ENCODE measurements at regions not wholly inside any gene's neighbourhood (a gene's known extent, or its start where the extent isn't known, plus 50 kb on each side); places are given as distances from the start of the nearest gene placed in this dataset.
"Not testable (repeated sequence)": the region's sequence is repeated elsewhere in the genome, so short reads cannot be mapped to it uniquely, and the experiment has no call there.

- Histone ChIP-seq H3K9me3 (ENCODE audit: low read length) (no peaks in the 10 kb centered on the region), H2AFZ (ENCODE audit: low read depth, low read length) (no peak overlapping the region)
Measured at GRCh38 chr6:67908379-67908778, 726.7 kb upstream of the ADGRB3 start.

GRCh38 chr6:67904735-67905134 lies 730.3 kb upstream of the ADGRB3 start:
- H3K27me3 ChIP-seq (ENCODE audit: insufficient read depth, low read length); H2AFZ ChIP-seq (ENCODE audit: low read depth, low read length); H3K4me3 ChIP-seq (ENCODE audit: low read length); H3K9me3 ChIP-seq (ENCODE audit: low read length); H3K36me3 ChIP-seq (ENCODE audit: insufficient read depth, low read length); H3K4me1 ChIP-seq (ENCODE audit: insufficient read depth, low read length): not testable (repeated sequence)

More at GRCh38 chr6:67908379-67908778, 726.7 kb upstream of the ADGRB3 start:
- no peaks in the 10 kb centered on the region for H3K36me3 ChIP-seq (ENCODE audit: insufficient read depth, low read length)
- no peaks in the 10 kb centered on the region for H3K27me3 ChIP-seq (ENCODE audit: insufficient read depth, low read length)
- H3K4me1 ChIP-seq (ENCODE audit: insufficient read depth, low read length) = no peaks in the 10 kb centered on the region
- no peak overlapping the region for H3K4me3 ChIP-seq (ENCODE audit: low read length)

GRCh38 chr6:67898875-67899274 lies 736.2 kb upstream of the ADGRB3 start:
- Histone ChIP-seq H3K4me1 (ENCODE audit: insufficient read depth, low read length) (no peaks in the 10 kb centered on the region), H3K27me3 (ENCODE audit: insufficient read depth, low read length) (no peaks in the 10 kb centered on the region), H3K4me3 (ENCODE audit: low read length) (no peak overlapping the region), H3K36me3 (ENCODE audit: insufficient read depth, low read length) (no peaks in the 10 kb centered on the region), H3K9me3 (ENCODE audit: low read length) (no peaks in the 10 kb centered on the region), H2AFZ (ENCODE audit: low read depth, low read length) (no peak overlapping the region)

- no peaks in the 10 kb centered on the region for H3K9me3 ChIP-seq (ENCODE audit: low read length)
- H3K4me3 ChIP-seq (ENCODE audit: low read length) = no peak overlapping the region
- H3K27me3 ChIP-seq (ENCODE audit: insufficient read depth, low read length) = no peaks in the 10 kb centered on the region
- H2AFZ ChIP-seq (ENCODE audit: low read depth, low read length) = no peak overlapping the region
- H3K36me3 ChIP-seq (ENCODE audit: insufficient read depth, low read length) = no peaks in the 10 kb centered on the region
- no peaks in the 10 kb centered on the region for H3K4me1 ChIP-seq (ENCODE audit: insufficient read depth, low read length)
Measured at GRCh38 chr6:67897998-67898607, 737.0 kb upstream of the ADGRB3 start.

- H3K4me3 ChIP-seq (ENCODE audit: low read length) = no peak overlapping the region
- H3K27me3 ChIP-seq (ENCODE audit: insufficient read depth, low read length) = no peaks in the 10 kb centered on the region
- H3K36me3 ChIP-seq (ENCODE audit: insufficient read depth, low read length) = no peaks in the 10 kb centered on the region
- H2AFZ ChIP-seq (ENCODE audit: low read depth, low read length) = no peak overlapping the region
- H3K4me1 ChIP-seq (ENCODE audit: insufficient read depth, low read length) = no peaks in the 10 kb centered on the region
- no peaks in the 10 kb centered on the region for H3K9me3 ChIP-seq (ENCODE audit: low read length)
Measured at GRCh38 chr6:67896476-67896875, 738.6 kb upstream of the ADGRB3 start.

GRCh38 chr6:67889682-67889995 lies 745.4 kb upstream of the ADGRB3 start:
- Histone ChIP-seq H2AFZ (ENCODE audit: low read depth, low read length) (no peak overlapping the region), H3K36me3 (ENCODE audit: insufficient read depth, low read length) (no peaks in the 10 kb centered on the region), H3K4me1 (ENCODE audit: insufficient read depth, low read length) (no peaks in the 10 kb centered on the region), H3K4me3 (ENCODE audit: low read length) (no peak overlapping the region), H3K27me3 (ENCODE audit: insufficient read depth, low read length) (no peaks in the 10 kb centered on the region), H3K9me3 (ENCODE audit: low read length) (no peaks in the 10 kb centered on the region)

- no peak overlapping the region for H3K4me3 ChIP-seq (ENCODE audit: low read length)
- H3K36me3 ChIP-seq (ENCODE audit: insufficient read depth, low read length) = no peaks in the 10 kb centered on the region
- no peaks in the 10 kb centered on the region for H3K27me3 ChIP-seq (ENCODE audit: insufficient read depth, low read length)
- H2AFZ ChIP-seq (ENCODE audit: low read depth, low read length) = no peak overlapping the region
- H3K4me1 ChIP-seq (ENCODE audit: insufficient read depth, low read length) = no peaks in the 10 kb centered on the region
- no peaks in the 10 kb centered on the region for H3K9me3 ChIP-seq (ENCODE audit: low read length)
Measured at GRCh38 chr6:67888886-67889681, 746.0 kb upstream of the ADGRB3 start.

GRCh38 chr6:67888546-67888885 lies 746.6 kb upstream of the ADGRB3 start:
- no peaks in the 10 kb centered on the region for H3K9me3 ChIP-seq (ENCODE audit: low read length)
- H3K36me3 ChIP-seq (ENCODE audit: insufficient read depth, low read length) = no peaks in the 10 kb centered on the region
- no peak overlapping the region for H3K4me3 ChIP-seq (ENCODE audit: low read length)
- no peaks in the 10 kb centered on the region for H3K27me3 ChIP-seq (ENCODE audit: insufficient read depth, low read length)
- H3K4me1 ChIP-seq (ENCODE audit: insufficient read depth, low read length) = no peaks in the 10 kb centered on the region
- H2AFZ ChIP-seq (ENCODE audit: low read depth, low read length) = no peak overlapping the region

GRCh38 chr6:67887747-67888545 lies 747.1 kb upstream of the ADGRB3 start:
- Histone ChIP-seq H3K9me3 (ENCODE audit: low read length) (no peaks in the 10 kb centered on the region), H3K36me3 (ENCODE audit: insufficient read depth, low read length) (no peaks in the 10 kb centered on the region), H2AFZ (ENCODE audit: low read depth, low read length) (no peak overlapping the region), H3K4me1 (ENCODE audit: insufficient read depth, low read length) (no peaks in the 10 kb centered on the region), H3K27me3 (ENCODE audit: insufficient read depth, low read length) (no peaks in the 10 kb centered on the region), H3K4me3 (ENCODE audit: low read length) (no peak overlapping the region)

- no peaks in the 10 kb centered on the region for H3K36me3 ChIP-seq (ENCODE audit: insufficient read depth, low read length)
- no peak overlapping the region for H2AFZ ChIP-seq (ENCODE audit: low read depth, low read length)
- no peaks in the 10 kb centered on the region for H3K27me3 ChIP-seq (ENCODE audit: insufficient read depth, low read length)
- H3K4me1 ChIP-seq (ENCODE audit: insufficient read depth, low read length) = no peaks in the 10 kb centered on the region
- H3K4me3 ChIP-seq (ENCODE audit: low read length) = no peak overlapping the region
- H3K9me3 ChIP-seq (ENCODE audit: low read length) = no peaks in the 10 kb centered on the region
Measured at GRCh38 chr6:67887419-67887746, 747.7 kb upstream of the ADGRB3 start.

- Histone ChIP-seq H3K4me3 (ENCODE audit: low read length) (no peak overlapping the region), H3K4me1 (ENCODE audit: insufficient read depth, low read length) (no peaks in the 10 kb centered on the region), H3K36me3 (ENCODE audit: insufficient read depth, low read length) (no peaks in the 10 kb centered on the region), H3K9me3 (ENCODE audit: low read length) (no peaks in the 10 kb centered on the region), H2AFZ (ENCODE audit: low read depth, low read length) (no peak overlapping the region), H3K27me3 (ENCODE audit: insufficient read depth, low read length) (no peaks in the 10 kb centered on the region)
Measured at GRCh38 chr6:67886840-67887292, 748.2 kb upstream of the ADGRB3 start.

GRCh38 chr6:67886036-67886707 lies 748.9 kb upstream of the ADGRB3 start:
- no peak overlapping the region for H2AFZ ChIP-seq (ENCODE audit: low read depth, low read length)
- H3K36me3 ChIP-seq (ENCODE audit: insufficient read depth, low read length) = no peaks in the 10 kb centered on the region
- no peak overlapping the region for H3K4me3 ChIP-seq (ENCODE audit: low read length)
- H3K9me3 ChIP-seq (ENCODE audit: low read length) = no peaks in the 10 kb centered on the region
- no peaks in the 10 kb centered on the region for H3K4me1 ChIP-seq (ENCODE audit: insufficient read depth, low read length)
- H3K27me3 ChIP-seq (ENCODE audit: insufficient read depth, low read length) = no peaks in the 10 kb centered on the region
